B cell (primary cell): ENCODE measurements at regions not wholly inside any gene's neighbourhood (a gene's known extent, or its start where the extent isn't known, plus 50 kb on each side); places are given as distances from the start of the nearest gene placed in this dataset.

Source experiments
- ATAC-seq: fragments of 200-7000 bp; cut with Tn5 transposase; one replicate; pipeline ENCODE4 v1.10.0; 2021; ENCODE audit warnings: low read depth, mild to moderate bottlenecking, moderate number of reproducible peaks, moderate library complexity
- CTCF ChIA-PET: fragments of 350-600 bp; sonication (Branson Sonifier 250); formaldehyde crosslinking; loops from one replicate; lab custom pipeline; 2021; ENCODE audit warnings: antibody characterized with exemption, inconsistent platforms; lab: Charles Lee
- POLR2A ChIA-PET: fragments of 350-600 bp; sonication (Branson Sonifier 250); formaldehyde crosslinking; loops from one replicate; lab custom pipeline; 2021; ENCODE audit warnings: antibody characterized with exemption; lab: Charles Lee
- DNase-seq: peaks from one replicate; pipeline ENCODE4 v3.0.0; 2013
- H2AFZ ChIP-seq: 2 replicates; pipeline ENCODE4 v1.6.1; 2012; ENCODE audit warnings: mild to moderate bottlenecking, low read depth, low read length; ENCODE audit not compliant: insufficient read depth, poor library complexity, severe bottlenecking
- H3K27ac ChIP-seq, 2 donors: 1 replicate in 1 of 2; 2 replicates in 1 of 2; pipeline ENCODE4 v1.5.1; 2012 to 2013; ENCODE audit warnings: low read length in 2 of 2, mild to moderate bottlenecking in 2 of 2, moderate library complexity in 1 of 2
- H3K27me3 ChIP-seq, 4 experiments: fragments of 200-600 bp in 1 of 4; sonication (generic) in 1 of 4; replicated peaks in 1 of 4; 1 replicate in 2 of 4; 2 replicates in 2 of 4; pipeline versions ENCODE4 v1.6.1 to v1.7.0; 2013 to 2016; ENCODE audit warnings: low read length in 3 of 4, mild to moderate bottlenecking in 2 of 4, mixed read lengths in 1 of 4, moderate library complexity in 1 of 4; ENCODE audit not compliant: insufficient read depth in 4 of 4, control insufficient read depth in 3 of 4; ENCODE audit errors: control extremely low read depth in 1 of 4
- H3K36me3 ChIP-seq, 2 experiments: replicated peaks in 1 of 2; 1 replicate in 1 of 2; 2 replicates in 1 of 2; pipeline versions ENCODE4 v1.6.1 to v1.7.1; 2013; ENCODE audit warnings: low read length in 1 of 2; ENCODE audit not compliant: insufficient read depth in 2 of 2, control insufficient read depth in 1 of 2; ENCODE audit errors: control extremely low read depth in 1 of 2, extremely low read depth in 1 of 2
- H3K4me1 ChIP-seq, 2 donors: fragments of 200-600 bp in 1 of 2; sonication (generic) in 1 of 2; 1 replicate in 1 of 2; 2 replicates in 1 of 2; pipeline versions ENCODE4 v1.5.1 to v1.6.1; 2013 to 2017; ENCODE audit warnings: low read length in 2 of 2; ENCODE audit not compliant: control insufficient read depth in 2 of 2, insufficient read depth in 2 of 2
- H3K4me2 ChIP-seq: replicated peaks from 2 replicates; pipeline ENCODE3; 2012; ENCODE audit warnings: mild to moderate bottlenecking, low read depth, low read length; ENCODE audit not compliant: poor library complexity, severe bottlenecking
- H3K4me3 ChIP-seq, 5 experiments: fragments of 200-600 bp in 1 of 5; sonication (generic) in 1 of 5; 1 replicate in 3 of 5; 2 replicates in 2 of 5; pipeline versions ENCODE4 v1.5.1 to v1.7.0; 2011 to 2016; ENCODE audit warnings: low read length in 4 of 5, mild to moderate bottlenecking in 4 of 5, low read depth in 2 of 5, control low read depth in 1 of 5, moderate library complexity in 1 of 5; ENCODE audit not compliant: insufficient read depth in 1 of 5; ENCODE audit errors: control extremely low read depth in 1 of 5, extremely low read depth in 1 of 5
- H3K79me2 ChIP-seq: fragments of 200-600 bp; sonication (generic); one replicate; pipeline ENCODE4 v1.6.0; 2016; ENCODE audit warnings: low read length; ENCODE audit not compliant: control insufficient read depth, insufficient read depth
- H3K9ac ChIP-seq: fragments of 200-600 bp; sonication (generic); 2 replicates; pipeline ENCODE4 v1.6.1; 2017; ENCODE audit warnings: mild to moderate bottlenecking, low read length, moderate library complexity
- H3K9me3 ChIP-seq, 3 donors: one replicate each; pipeline versions ENCODE4 v1.6.1 to v1.7.1; 2013; ENCODE audit warnings: low read length in 2 of 3; ENCODE audit not compliant: control insufficient read depth in 2 of 3, insufficient read depth in 1 of 3; ENCODE audit errors: control extremely low read depth in 1 of 3
- H4K20me1 ChIP-seq: 2 replicates; pipeline ENCODE4 v1.6.0; 2012; ENCODE audit warnings: mild to moderate bottlenecking, low read length; ENCODE audit not compliant: insufficient read depth, control insufficient read depth, poor library complexity, severe bottlenecking
- H3K27ac Mint-ChIP-seq: one replicate; pipeline ENCODE4 v1.8.0; 2021; ENCODE audit warnings: mixed read lengths
- H3K27me3 Mint-ChIP-seq: one replicate; pipeline ENCODE4 v1.8.0; 2021; ENCODE audit warnings: mixed read lengths
- H3K4me1 Mint-ChIP-seq: one replicate; pipeline ENCODE4 v1.8.0; 2021; ENCODE audit warnings: mixed read lengths
- H3K4me3 Mint-ChIP-seq: one replicate; pipeline ENCODE4 v1.8.0; 2021; ENCODE audit warnings: mixed read lengths
- H3K9me3 Mint-ChIP-seq: one replicate; pipeline ENCODE4 v1.8.0; 2022; ENCODE audit warnings: mixed read lengths; ENCODE audit not compliant: insufficient read depth
- CTCF ChIP-seq: fragments of 200-600 bp; IDR thresholded peaks from one replicate; pipeline ENCODE4 v1.8.0; 2022; ENCODE audit warnings: antibody characterized with exemption, mild to moderate bottlenecking
- EZH2 ChIP-seq: IDR thresholded peaks from 2 replicates; pipeline ENCODE4 v1.6.1; 2012; ENCODE audit warnings: borderline replicate concordance, low read depth, mild to moderate bottlenecking, moderate library complexity, low read length; ENCODE audit not compliant: insufficient read depth, poor library complexity, severe bottlenecking
- WGBS: methylation state at CpG from one replicate; pipeline ENCODE4 v1.1.5; 2013; ENCODE audit warnings: missing lambda C conversion rate; ENCODE audit not compliant: insufficient coverage; 5-methylcytosine and 5-hydroxymethylcytosine counted together
- intact Hi-C: fragments of 100-400 bp; cut with micrococcal nuclease; formaldehyde crosslinking; loops from one replicate; pipeline ENCODE4 v1.10.0; 2022

- H3K4me1 Mint-ChIP-seq, result no peaks in the 10 kb centered on the region
- no peaks in the 10 kb centered on the region for H3K4me1 ChIP-seq
- no peak overlapping the region for H3K27ac Mint-ChIP-seq
- POLR2A ChIA-PET, result no interaction called here
- no peaks in the 10 kb centered on the region for H3K36me3 ChIP-seq
- no peaks in the 10 kb centered on the region for H3K27me3 Mint-ChIP-seq
- peaks cover 0 to 6% (median 0%) of the 10 kb centered on the region in 4 experiments for H3K27me3 ChIP-seq
- intact Hi-C loops, result no loop called here
- ATAC-seq, result no peak
- WGBS, result 0% methylated on average over 1 of the region's 5 CpGs
- no peak overlapping the region for H2AFZ ChIP-seq
- H3K4me3 ChIP-seq, result no peak overlapping the region
- H4K20me1 ChIP-seq, result no peaks in the 10 kb centered on the region
- no peaks in the 10 kb centered on the region for H3K9me3 Mint-ChIP-seq
- no peak overlapping the region for H3K4me2 ChIP-seq
- no peaks in the 10 kb centered on the region for H3K79me2 ChIP-seq
- H3K4me3 Mint-ChIP-seq, result no peak overlapping the region
- no peak for DNase-seq
- no peak overlapping the region for H3K9ac ChIP-seq
- TF ChIP-seq EZH2 (no peak), CTCF (no peak)
- no peak overlapping the region for H3K27ac ChIP-seq
- CTCF ChIA-PET, result no interaction called here
- H3K9me3 ChIP-seq, result peaks cover 0 to 8% (median 0%) of the 10 kb centered on the region in 3 donors
Observed at GRCh38 chr6:20034408-20034769, 177.9 kb downstream of the MBOAT1 start.

GRCh38 chr6:20036141-20036677, 176.1 kb downstream of the MBOAT1 start:
- POLR2A ChIA-PET, result no interaction called here
- Histone ChIP-seq H3K4me2 (no peak overlapping the region), H2AFZ (no peak overlapping the region), H3K79me2 (no peaks in the 10 kb centered on the region), H3K9me3 (peaks cover 0 to 8% (median 0%) of the 10 kb centered on the region in 3 donors), H3K36me3 (no peaks in the 10 kb centered on the region), H3K27ac (no peak overlapping the region), H3K4me3 (no peak overlapping the region), H4K20me1 (no peaks in the 10 kb centered on the region), H3K27me3 (peaks cover 0 to 4% (median 0%) of the 10 kb centered on the region in 4 experiments), H3K4me1 (no peaks in the 10 kb centered on the region), H3K9ac (no peak overlapping the region)
- H3K27ac Mint-ChIP-seq, result no peak overlapping the region
- no peak for DNase-seq
- intact Hi-C loops, result no loop called here
- H3K4me1 Mint-ChIP-seq, result no peaks in the 10 kb centered on the region
- CTCF ChIA-PET, result no interaction called here
- no peak overlapping the region for H3K4me3 Mint-ChIP-seq
- no peak for TF ChIP-seq CTCF
- no peak for TF ChIP-seq EZH2
- no peaks in the 10 kb centered on the region for H3K9me3 Mint-ChIP-seq
- H3K27me3 Mint-ChIP-seq, result no peaks in the 10 kb centered on the region
- ATAC-seq, result no peak
- 90% methylated on average over 3 of the region's 7 CpGs for WGBS
